Nephron progenitor cell (in vitro differentiated cells): ENCODE measurements at regions not wholly inside any gene's neighbourhood (a gene's known extent, or its start where the extent isn't known, plus 50 kb on each side); places are given as distances from the start of the nearest gene placed in this dataset.

Source experiments
- DNase-seq: peaks from one replicate; pipeline ENCODE4 v3.0.0; 2021
- H3K27ac Mint-ChIP-seq: 2 replicates; pipeline ENCODE4 v1.8.0; 2021; ENCODE audit warnings: mild to moderate bottlenecking, moderate library complexity, mixed read lengths
- H3K27me3 Mint-ChIP-seq: 2 replicates; pipeline ENCODE4 v1.8.0; 2021; ENCODE audit warnings: mild to moderate bottlenecking, low read depth, mixed read lengths; ENCODE audit not compliant: poor library complexity
- H3K36me3 Mint-ChIP-seq: 2 replicates; pipeline ENCODE4 v1.8.0; 2021; ENCODE audit warnings: low read depth, mixed read lengths
- H3K4me1 Mint-ChIP-seq: 2 replicates; pipeline ENCODE4 v1.8.0; 2021; ENCODE audit warnings: mixed read lengths
- H3K4me3 Mint-ChIP-seq: 2 replicates; pipeline ENCODE4 v1.8.0; 2021; ENCODE audit warnings: mild to moderate bottlenecking, moderate library complexity, mixed read lengths
- H3K9me3 Mint-ChIP-seq: 2 replicates; pipeline ENCODE4 v1.8.0; 2021; ENCODE audit warnings: mild to moderate bottlenecking, moderate library complexity, mixed read lengths
- CTCF ChIP-seq: fragments of 200-600 bp; sonication (generic); IDR thresholded peaks from 2 replicates; pipeline ENCODE4 v1.5.0; 2021; ENCODE audit warnings: antibody characterized with exemption

GRCh38 chr5:54844266-54844665 lies 141.1 kb downstream of the ESM1 start:
- no peaks in the 10 kb centered on the region for H3K36me3 Mint-ChIP-seq
- no peak overlapping the region for H3K27ac Mint-ChIP-seq
- no peaks in the 10 kb centered on the region for H3K27me3 Mint-ChIP-seq
- H3K9me3 Mint-ChIP-seq, result no peaks in the 10 kb centered on the region
- H3K4me1 Mint-ChIP-seq, result peaks cover 30% of the 10 kb centered on the region
- no peak overlapping the region for H3K4me3 Mint-ChIP-seq
- no peak for DNase-seq
- TF ChIP-seq CTCF, result no peak

- H3K4me1 Mint-ChIP-seq, result peaks cover 30% of the 10 kb centered on the region
- no peak for DNase-seq
- no peaks in the 10 kb centered on the region for H3K27me3 Mint-ChIP-seq
- no peak overlapping the region for H3K27ac Mint-ChIP-seq
- TF ChIP-seq CTCF, result no peak
- H3K4me3 Mint-ChIP-seq, result no peak overlapping the region
- H3K9me3 Mint-ChIP-seq, result no peaks in the 10 kb centered on the region
- H3K36me3 Mint-ChIP-seq, result no peaks in the 10 kb centered on the region
Observed at GRCh38 chr5:54841481-54841880, 143.9 kb downstream of the ESM1 start.

- H3K4me3 Mint-ChIP-seq, result no peak overlapping the region
- no peaks in the 10 kb centered on the region for H3K36me3 Mint-ChIP-seq
- H3K27ac Mint-ChIP-seq, result no peak overlapping the region
- H3K27me3 Mint-ChIP-seq, result no peaks in the 10 kb centered on the region
- peaks cover 8% of the 10 kb centered on the region for H3K4me1 Mint-ChIP-seq
- no peak for DNase-seq
- no peak for TF ChIP-seq CTCF
- H3K9me3 Mint-ChIP-seq, result no peaks in the 10 kb centered on the region
Observed at GRCh38 chr5:54838843-54839242, 146.6 kb downstream of the ESM1 start.

- Mint-ChIP-seq H3K36me3 (no peaks in the 10 kb centered on the region), H3K4me1 (peaks cover 12% of the 10 kb centered on the region), H3K27ac (no peak overlapping the region), H3K9me3 (no peaks in the 10 kb centered on the region), H3K27me3 (no peaks in the 10 kb centered on the region), H3K4me3 (no peak overlapping the region)
- no peak for TF ChIP-seq CTCF
- DNase-seq, result no peak
Observed at GRCh38 chr5:54837981-54838380, 147.4 kb downstream of the ESM1 start.

- no peaks in the 10 kb centered on the region for H3K9me3 Mint-ChIP-seq
- no peak overlapping the region for H3K4me3 Mint-ChIP-seq
- no peaks in the 10 kb centered on the region for H3K27me3 Mint-ChIP-seq
- H3K27ac Mint-ChIP-seq, result no peak overlapping the region
- peaks cover 16% of the 10 kb centered on the region for H3K4me1 Mint-ChIP-seq
- no peak for TF ChIP-seq CTCF
- no peaks in the 10 kb centered on the region for H3K36me3 Mint-ChIP-seq
- DNase-seq, result no peak
Observed at GRCh38 chr5:54837093-54837492, 148.3 kb downstream of the ESM1 start.

GRCh38 chr5:54835647-54836046 lies 149.7 kb downstream of the ESM1 start:
- H3K9me3 Mint-ChIP-seq, result no peaks in the 10 kb centered on the region
- no peak for TF ChIP-seq CTCF
- DNase-seq, result no peak
- no peak overlapping the region for H3K4me3 Mint-ChIP-seq
- no peaks in the 10 kb centered on the region for H3K27me3 Mint-ChIP-seq
- no peaks in the 10 kb centered on the region for H3K36me3 Mint-ChIP-seq
- no peak overlapping the region for H3K27ac Mint-ChIP-seq
- peaks cover 16% of the 10 kb centered on the region for H3K4me1 Mint-ChIP-seq
